HEK293T (cell line): ENCODE measurements at regions not wholly inside any gene's neighbourhood (a gene's known extent, or its start where the extent isn't known, plus 50 kb on each side); places are given as distances from the start of the nearest gene placed in this dataset.

Experiments
- CTBP1 ChIP-seq: fragments of 450-650 bp; IDR thresholded peaks from 2 replicates; pipeline ENCODE4 v1.6.1; 2016; ENCODE audit warnings: borderline replicate concordance
- ELF4 ChIP-seq: fragments of 450-650 bp; IDR thresholded peaks from 2 replicates; pipeline ENCODE4 v1.6.1; 2017; ENCODE audit warnings: antibody characterized with exemption
- FOXA1 ChIP-seq: fragments of 450-650 bp; IDR thresholded peaks from 2 replicates; pipeline ENCODE4 v1.6.1; 2016; ENCODE audit warnings: mild to moderate bottlenecking

GRCh38 chr18:34651586-34652369 is 58.3 kb upstream of the DTNA start:
- TF ChIP-seq ELF4 (no peak), FOXA1 (no peak), CTBP1 (no peak)
